ENCODE measurements at regions not wholly inside any gene's neighbourhood (a gene's known extent, or its start where the extent isn't known, plus 50 kb on each side); places are given as distances from the start of the nearest gene placed in this dataset.
A peak's percentile ranks its signal among the peaks of the same experiment; 100 is the strongest.

- Mint-ChIP-seq H3K36me3 (no peaks in the 10 kb centered on the region), H3K27me3 (peaks cover 7% of the 10 kb centered on the region), H3K9me3 (no peaks in the 10 kb centered on the region), H3K4me1 (no peaks in the 10 kb centered on the region), H3K27ac (no peak overlapping the region), H3K4me3 (no peak overlapping the region)
- ATAC-seq = no peak
Observed at GRCh38 chr1:242871471-242872030, 347.1 kb upstream of the PLD5 start.

DNA sequence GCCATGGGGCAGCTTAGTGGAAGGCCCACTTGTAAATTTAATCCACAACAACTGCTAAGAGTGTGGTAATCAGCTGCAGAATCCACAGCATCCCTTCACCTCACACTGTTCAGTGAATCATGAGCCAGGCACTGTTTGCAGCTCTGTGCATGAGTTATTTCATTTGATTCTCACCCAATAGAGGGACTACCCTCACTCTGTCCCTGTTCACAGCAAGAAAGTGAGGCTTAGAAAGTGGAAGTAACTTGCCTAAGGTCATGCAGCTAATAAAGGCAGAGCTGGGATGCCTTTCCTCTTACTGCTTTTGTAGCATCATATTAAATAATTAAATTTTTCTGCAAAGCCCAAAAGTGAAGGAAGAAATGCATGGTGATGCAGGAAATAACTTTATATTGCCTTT, 346.5 kb upstream of the PLD5 start:
- H3K4me1 Mint-ChIP-seq = no peaks in the 10 kb centered on the region
- H3K36me3 Mint-ChIP-seq = no peaks in the 10 kb centered on the region
- no peak overlapping the region for H3K27ac Mint-ChIP-seq
- no peak overlapping the region for H3K4me3 Mint-ChIP-seq
- H3K27me3 Mint-ChIP-seq = peaks cover 7% of the 10 kb centered on the region
- no peak for ATAC-seq
- no peaks in the 10 kb centered on the region for H3K9me3 Mint-ChIP-seq

- H3K36me3 Mint-ChIP-seq = no peaks in the 10 kb centered on the region
- peaks cover 32% of the 10 kb centered on the region for H3K27me3 Mint-ChIP-seq
- peaks cover 7% of the 10 kb centered on the region for H3K9me3 Mint-ChIP-seq
- H3K4me1 Mint-ChIP-seq = no peaks in the 10 kb centered on the region
- no peak overlapping the region for H3K4me3 Mint-ChIP-seq
- no peak for ATAC-seq
- no peak overlapping the region for H3K27ac Mint-ChIP-seq
Observed at GRCh38 chr1:242856289-242856688, 331.8 kb upstream of the PLD5 start.

GRCh38 chr1:242854466-242854865, 330.0 kb upstream of the PLD5 start:
- no peaks in the 10 kb centered on the region for H3K4me1 Mint-ChIP-seq
- ATAC-seq = no peak
- peaks cover 16% of the 10 kb centered on the region for H3K9me3 Mint-ChIP-seq
- peaks cover 32% of the 10 kb centered on the region for H3K27me3 Mint-ChIP-seq
- no peak overlapping the region for H3K4me3 Mint-ChIP-seq
- no peaks in the 10 kb centered on the region for H3K36me3 Mint-ChIP-seq
- H3K27ac Mint-ChIP-seq = no peak overlapping the region

GRCh38 chr1:242847390-242847993, 323.0 kb upstream of the PLD5 start:
- H3K27ac Mint-ChIP-seq = no peak overlapping the region
- no peaks in the 10 kb centered on the region for H3K36me3 Mint-ChIP-seq
- H3K9me3 Mint-ChIP-seq = peaks cover 27% of the 10 kb centered on the region

DNA sequence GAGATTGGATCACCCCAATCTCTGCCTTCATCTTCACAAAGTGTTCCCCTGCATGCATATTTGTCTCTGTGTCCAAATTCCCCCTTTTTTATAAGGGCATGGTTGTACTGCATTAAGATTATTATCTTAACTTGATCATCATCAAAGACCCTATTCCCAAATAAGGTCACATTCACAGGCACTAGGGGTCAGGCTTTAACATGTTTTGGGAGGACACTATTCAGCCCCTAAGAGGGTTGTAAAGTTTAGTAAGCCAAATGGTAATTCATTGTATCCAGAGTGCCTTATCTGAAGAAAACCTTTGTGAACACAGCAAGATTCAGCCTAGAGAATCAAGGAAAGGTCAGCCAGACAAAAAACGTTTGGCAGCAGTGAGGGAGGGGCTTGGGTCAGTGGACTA, 317.6 kb upstream of the PLD5 start:
- Mint-ChIP-seq H3K4me1 (no peaks in the 10 kb centered on the region), H3K27ac (no peak overlapping the region), H3K27me3 (no peaks in the 10 kb centered on the region), H3K9me3 (peaks cover 8% of the 10 kb centered on the region), H3K4me3 (no peak overlapping the region), H3K36me3 (no peaks in the 10 kb centered on the region)
- no peak for ATAC-seq

More at GRCh38 chr1:242847390-242847993, 323.0 kb upstream of the PLD5 start:
- H3K4me1 Mint-ChIP-seq = no peaks in the 10 kb centered on the region
- H3K27me3 Mint-ChIP-seq = no peaks in the 10 kb centered on the region
- no peak for ATAC-seq
- no peak overlapping the region for H3K4me3 Mint-ChIP-seq

GRCh38 chr1:242839101-242839500, 314.6 kb upstream of the PLD5 start:
- no peak overlapping the region for H3K4me3 Mint-ChIP-seq
- H3K27me3 Mint-ChIP-seq = no peaks in the 10 kb centered on the region
- no peaks in the 10 kb centered on the region for H3K36me3 Mint-ChIP-seq
- no peak overlapping the region for H3K27ac Mint-ChIP-seq
- H3K9me3 Mint-ChIP-seq = peaks cover 4% of the 10 kb centered on the region
- no peak for ATAC-seq
- H3K4me1 Mint-ChIP-seq = no peaks in the 10 kb centered on the region

- no peak overlapping the region for H3K27ac Mint-ChIP-seq
- ATAC-seq = no peak
- peaks cover 5% of the 10 kb centered on the region for H3K9me3 Mint-ChIP-seq
- H3K27me3 Mint-ChIP-seq = no peaks in the 10 kb centered on the region
- no peak overlapping the region for H3K4me3 Mint-ChIP-seq
- H3K36me3 Mint-ChIP-seq = no peaks in the 10 kb centered on the region
- H3K4me1 Mint-ChIP-seq = no peaks in the 10 kb centered on the region
Observed at GRCh38 chr1:242836423-242836822, 311.9 kb upstream of the PLD5 start.

GRCh38 chr1:242828828-242829227, 304.3 kb upstream of the PLD5 start:
- no peak for ATAC-seq
- H3K27ac Mint-ChIP-seq = no peak overlapping the region
- no peak overlapping the region for H3K4me3 Mint-ChIP-seq
- peaks cover 8% of the 10 kb centered on the region for H3K9me3 Mint-ChIP-seq
- H3K36me3 Mint-ChIP-seq = no peaks in the 10 kb centered on the region
- H3K4me1 Mint-ChIP-seq = no peaks in the 10 kb centered on the region
- H3K27me3 Mint-ChIP-seq = peaks cover 16% of the 10 kb centered on the region

GRCh38 chr1:242828199-242828598, 303.7 kb upstream of the PLD5 start:
- no peak overlapping the region for H3K27ac Mint-ChIP-seq
- peak; percentile 44 for ATAC-seq
- no peaks in the 10 kb centered on the region for H3K4me1 Mint-ChIP-seq
- no peak overlapping the region for H3K4me3 Mint-ChIP-seq
- peaks cover 8% of the 10 kb centered on the region for H3K9me3 Mint-ChIP-seq
- peaks cover 18% of the 10 kb centered on the region for H3K27me3 Mint-ChIP-seq
- no peaks in the 10 kb centered on the region for H3K36me3 Mint-ChIP-seq

DNA sequence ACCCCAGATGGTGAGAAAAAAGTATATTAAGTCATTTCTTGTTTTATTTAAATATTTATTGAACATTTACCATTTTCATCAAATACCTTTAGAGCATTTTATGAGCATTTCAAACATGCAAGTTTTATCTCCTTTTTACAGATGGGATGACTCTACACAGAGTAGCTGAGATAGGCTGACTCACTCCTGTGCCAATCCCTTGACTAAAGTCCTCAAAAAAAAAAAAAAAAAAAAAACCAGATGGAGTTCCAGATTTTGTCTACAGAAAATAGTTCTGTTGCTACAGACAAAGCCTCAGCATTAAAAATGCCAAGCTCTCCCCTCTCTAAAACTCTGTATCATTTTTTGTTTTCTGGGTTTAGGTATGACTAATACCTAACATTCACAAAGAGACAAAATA, 303.0 kb upstream of the PLD5 start:
- Mint-ChIP-seq H3K27ac (no peak overlapping the region), H3K9me3 (peaks cover 4% of the 10 kb centered on the region), H3K27me3 (peaks cover 18% of the 10 kb centered on the region)

DNA sequence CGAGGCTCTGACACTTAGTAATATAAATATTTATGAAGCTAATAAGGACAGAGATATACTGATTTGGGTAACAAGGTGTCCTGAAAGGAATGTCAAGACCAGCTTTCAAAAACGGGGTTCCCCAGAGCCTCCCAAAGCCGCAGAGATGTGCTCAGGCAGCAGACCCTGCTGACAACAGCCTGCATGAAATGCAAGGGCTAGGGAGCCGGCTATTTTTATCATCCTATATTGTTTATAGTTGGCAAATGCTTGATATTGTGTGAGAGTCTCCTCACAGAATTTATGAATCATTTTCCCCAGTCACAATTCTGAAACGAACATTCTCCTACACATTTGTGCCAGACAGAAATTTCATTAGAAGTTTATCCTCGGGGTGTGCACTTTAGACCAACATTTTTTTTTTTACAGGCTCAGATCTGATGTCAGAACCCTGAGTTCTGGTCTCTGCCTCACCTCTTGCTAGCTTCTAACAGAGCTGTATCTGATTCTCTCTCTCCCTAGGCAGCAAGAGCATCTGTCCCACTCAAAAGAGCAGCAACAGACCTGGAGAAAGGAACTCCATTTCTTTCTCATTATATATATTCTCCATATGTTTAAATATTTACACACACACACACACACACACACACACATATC, 302.3 kb upstream of the PLD5 start:
- H3K27ac Mint-ChIP-seq = no peak overlapping the region
- peaks cover 18% of the 10 kb centered on the region for H3K27me3 Mint-ChIP-seq
- no peak for ATAC-seq
- no peaks in the 10 kb centered on the region for H3K4me1 Mint-ChIP-seq
- peaks cover 4% of the 10 kb centered on the region for H3K9me3 Mint-ChIP-seq
- H3K4me3 Mint-ChIP-seq = no peak overlapping the region
- H3K36me3 Mint-ChIP-seq = no peaks in the 10 kb centered on the region

More for the DNA sequence above, 303.0 kb upstream of the PLD5 start:
- Mint-ChIP-seq H3K4me3 (no peak overlapping the region), H3K36me3 (no peaks in the 10 kb centered on the region), H3K4me1 (no peaks in the 10 kb centered on the region)
- no peak for ATAC-seq

GRCh38 chr1:242824435-242824834, 299.9 kb upstream of the PLD5 start:
- Mint-ChIP-seq H3K36me3 (no peaks in the 10 kb centered on the region), H3K9me3 (no peaks in the 10 kb centered on the region), H3K27ac (no peak overlapping the region), H3K27me3 (peaks cover 21% of the 10 kb centered on the region), H3K4me1 (no peaks in the 10 kb centered on the region), H3K4me3 (no peak overlapping the region)
- ATAC-seq = no peak

DNA sequence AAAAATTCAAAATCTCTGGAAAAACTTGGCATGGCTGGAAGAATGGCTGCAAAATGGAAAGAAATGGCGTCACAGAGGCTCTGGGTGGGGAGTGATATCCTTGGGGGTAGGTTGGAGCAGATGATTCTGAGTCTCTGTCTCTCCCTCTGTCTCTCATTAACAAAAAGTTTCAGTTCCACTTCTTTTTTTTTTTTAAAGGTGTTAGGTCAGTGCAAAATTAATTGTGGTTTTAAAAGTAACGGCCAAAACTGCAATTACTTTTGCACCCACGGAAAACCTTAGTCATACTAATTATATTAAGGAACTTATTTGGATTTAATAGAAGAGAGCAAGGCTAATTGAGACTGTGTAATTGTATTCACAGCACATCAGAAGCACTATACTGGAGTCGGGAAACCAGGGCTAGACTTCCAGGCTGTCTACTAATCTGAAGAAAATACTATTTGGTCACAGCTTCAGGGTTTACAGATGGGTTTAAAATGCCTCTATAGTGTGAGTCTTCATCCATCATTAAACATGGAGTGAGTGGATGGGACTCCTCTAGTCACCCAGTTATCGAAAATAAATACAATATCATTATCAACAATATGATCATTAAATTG, 289.1 kb upstream of the PLD5 start:
- Mint-ChIP-seq H3K27ac (peak overlapping the region; percentile 54), H3K4me3 (peak overlapping the region; percentile 22), H3K27me3 (peaks cover 11% of the 10 kb centered on the region), H3K36me3 (no peaks in the 10 kb centered on the region), H3K9me3 (no peaks in the 10 kb centered on the region), H3K4me1 (peaks cover 9% of the 10 kb centered on the region)
- ATAC-seq = peak; percentile 76

DNA sequence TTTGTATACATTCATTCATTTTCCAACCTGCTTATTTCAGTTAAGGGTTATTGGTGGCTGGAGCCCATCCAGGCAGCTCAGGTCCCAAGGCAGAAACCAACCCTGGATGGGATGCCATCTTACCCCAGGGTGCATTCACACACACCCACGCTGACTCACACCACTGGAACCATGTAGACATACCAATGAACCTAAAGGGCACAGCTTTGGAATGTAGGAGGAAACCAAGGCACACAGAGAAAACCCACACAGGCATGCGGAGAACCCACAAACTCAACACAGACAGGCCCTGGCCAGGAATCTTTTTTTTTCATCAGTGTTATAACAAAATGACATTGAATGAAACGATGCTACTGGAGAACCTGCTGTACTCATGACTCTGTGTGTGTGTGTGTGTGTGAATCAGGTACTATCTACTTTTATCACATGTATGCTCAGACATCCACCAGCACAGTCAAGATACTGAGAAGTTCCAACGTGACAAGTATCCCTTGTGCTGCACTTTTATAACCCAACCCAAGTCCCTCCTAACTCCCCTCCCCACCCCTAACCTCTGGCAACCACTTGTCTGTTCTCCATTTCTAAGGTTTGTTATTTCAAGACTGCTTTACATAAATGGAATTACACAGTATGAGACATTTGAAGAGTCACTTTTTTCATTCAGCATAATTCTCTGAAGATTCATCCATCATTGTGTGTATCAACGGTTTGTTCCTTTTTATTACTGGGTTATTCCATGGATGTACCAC, 286.8 kb upstream of the PLD5 start:
- Mint-ChIP-seq H3K27ac (no peak overlapping the region), H3K4me1 (peaks cover 9% of the 10 kb centered on the region), H3K36me3 (no peaks in the 10 kb centered on the region), H3K9me3 (no peaks in the 10 kb centered on the region), H3K27me3 (peaks cover 11% of the 10 kb centered on the region), H3K4me3 (no peak overlapping the region)
- no peak for ATAC-seq
